ENCODE measurements at regions not wholly inside any gene's neighbourhood (a gene's known extent, or its start where the extent isn't known, plus 50 kb on each side); places are given as distances from the start of the nearest gene placed in this dataset.

- DNase-seq (ENCODE audit: low spot score): no peak
Measured at GRCh38 chr2:177342736-177343135, 49.8 kb upstream of the AGPS start.
